IMR-90 (cell line): ENCODE measurements at regions not wholly inside any gene's neighbourhood (a gene's known extent, or its start where the extent isn't known, plus 50 kb on each side); places are given as distances from the start of the nearest gene placed in this dataset.

Experiments used
- ATAC-seq: fragments of 200-7000 bp; cut with Tn5 transposase; 2 replicates; pipeline ENCODE4 v1.9.1; 2020; ENCODE audit warnings: low read depth, mild to moderate bottlenecking, moderate library complexity
- BruUV-seq: library from RNA; stranded (reverse); fragments of 400-500 nt; replicated peaks from 2 replicates; lab custom pipeline; 2021; lab: Mats Ljungman, UMichigan
- CTCF ChIA-PET: fragments of 300-600 bp; formaldehyde crosslinking; extraction: SDS; loops from one replicate; lab custom pipeline; 2021; ENCODE audit warnings: antibody characterized with exemption; lab: Yijun Ruan, JAX
- POLR2A ChIA-PET: fragments of 300-600 bp; sonication (Branson Sonifier 250); formaldehyde crosslinking; loops from one replicate; lab custom pipeline; 2022; ENCODE audit warnings: antibody characterized with exemption; ENCODE audit not compliant: unreplicated experiment; lab: Charles Lee
- DNase-seq: peaks from one replicate; pipeline ENCODE4 v3.0.0; 2013
- H2AFZ ChIP-seq: replicated peaks from 2 replicates; pipeline ENCODE3; 2013; ENCODE audit warnings: low read length, mild to moderate bottlenecking; ENCODE audit not compliant: poor library complexity
- H2AK5ac ChIP-seq: 2 replicates; pipeline ENCODE4 v1.6.1; 2013; ENCODE audit warnings: low read depth, low read length, inconsistent platforms
- H2AK9ac ChIP-seq: replicated peaks from 2 replicates; pipeline ENCODE3; 2013; ENCODE audit warnings: mild to moderate bottlenecking, low read depth, low read length, moderate library complexity; ENCODE audit not compliant: poor library complexity
- H2BK120ac ChIP-seq: 2 replicates; pipeline ENCODE4 v1.6.1; 2013; ENCODE audit warnings: low read depth, low read length, inconsistent platforms
- H2BK15ac ChIP-seq: 3 replicates; pipeline ENCODE4 v1.6.1; 2013; ENCODE audit warnings: low read depth, low read length, inconsistent platforms
- H2BK20ac ChIP-seq: 2 replicates; pipeline ENCODE4 v1.6.1; 2013; ENCODE audit warnings: low read depth, mild to moderate bottlenecking, inconsistent platforms, low read length, moderate library complexity
- H2BK5ac ChIP-seq: 2 replicates; pipeline ENCODE4 v1.6.1; 2013; ENCODE audit warnings: mild to moderate bottlenecking, low read depth, low read length, inconsistent platforms; ENCODE audit not compliant: poor library complexity, severe bottlenecking
- H3K14ac ChIP-seq: replicated peaks from 2 replicates; pipeline ENCODE4 v1.6.1; 2013; ENCODE audit warnings: low read depth, low read length, inconsistent platforms
- H3K18ac ChIP-seq: 2 replicates; pipeline ENCODE4 v1.6.1; 2013; ENCODE audit warnings: low read depth, low read length, control low read depth
- H3K23ac ChIP-seq: 2 replicates; pipeline ENCODE4 v1.6.1; 2013; ENCODE audit warnings: low read depth, low read length, inconsistent platforms
- H3K27ac ChIP-seq: 2 replicates; pipeline ENCODE4 v1.5.1; 2013; ENCODE audit warnings: mild to moderate bottlenecking, control low read depth, low read length; ENCODE audit not compliant: insufficient read depth
- H3K27me3 ChIP-seq: 2 replicates; pipeline ENCODE4 v1.6.1; 2013; ENCODE audit warnings: low read length; ENCODE audit not compliant: control insufficient read depth, insufficient read depth
- H3K36me3 ChIP-seq: 2 replicates; pipeline ENCODE4 v1.6.1; 2013; ENCODE audit warnings: low read length, mixed read lengths; ENCODE audit not compliant: control insufficient read depth, insufficient read depth
- H3K4ac ChIP-seq: 2 replicates; pipeline ENCODE4 v1.6.1; 2013; ENCODE audit warnings: low read depth, low read length, inconsistent platforms
- H3K4me1 ChIP-seq: 2 replicates; pipeline ENCODE4 v1.6.1; 2013; ENCODE audit warnings: low read length, mixed read lengths; ENCODE audit not compliant: control insufficient read depth, insufficient read depth
- H3K4me2 ChIP-seq: 2 replicates; pipeline ENCODE4 v1.6.1; 2013; ENCODE audit warnings: low read depth, mild to moderate bottlenecking, control low read depth, low read length, moderate library complexity
- H3K4me3 ChIP-seq: 2 replicates; pipeline ENCODE4 v1.5.1; 2013; ENCODE audit warnings: low read depth, mild to moderate bottlenecking, control low read depth, low read length, moderate library complexity; ENCODE audit not compliant: insufficient read depth
- H3K56ac ChIP-seq: 2 replicates; pipeline ENCODE4 v1.6.1; 2013; ENCODE audit warnings: low read length, inconsistent platforms; ENCODE audit not compliant: insufficient read depth; ENCODE audit errors: extremely low read depth
- H3K79me1 ChIP-seq, 2 experiments: 2 replicates each; pipeline ENCODE4 v1.6.1; 2013; ENCODE audit warnings: low read length in 2 of 2, inconsistent platforms in 1 of 2, low read depth in 1 of 2
- H3K9ac ChIP-seq: 2 replicates; pipeline ENCODE4 v1.6.1; 2013; ENCODE audit warnings: low read depth, low read length, control low read depth
- H3K9me1 ChIP-seq: 2 replicates; pipeline ENCODE4 v1.6.1; 2013; ENCODE audit warnings: low read length, inconsistent platforms; ENCODE audit not compliant: insufficient read depth
- H3K9me3 ChIP-seq: 2 replicates; pipeline ENCODE4 v1.6.1; 2013; ENCODE audit warnings: low read length; ENCODE audit not compliant: control insufficient read depth, insufficient read depth
- H4K20me1 ChIP-seq: 2 replicates; pipeline ENCODE4 v1.6.1; 2013; ENCODE audit warnings: low read length, inconsistent platforms; ENCODE audit not compliant: insufficient read depth
- H4K5ac ChIP-seq: 2 replicates; pipeline ENCODE4 v1.6.1; 2013; ENCODE audit warnings: mild to moderate bottlenecking, low read depth, low read length, control low read depth
- H4K8ac ChIP-seq, 2 experiments: 2 replicates each; pipeline ENCODE4 v1.6.1; 2013; ENCODE audit warnings: low read depth in 2 of 2, low read length in 2 of 2, control low read depth in 1 of 2, inconsistent platforms in 1 of 2
- H4K91ac ChIP-seq: 2 replicates; pipeline ENCODE4 v1.6.1; 2013; ENCODE audit warnings: low read depth, low read length, inconsistent platforms; ENCODE audit not compliant: insufficient read depth
- BHLHE40 ChIP-seq: fragments of 150-350 bp; IDR thresholded peaks from 2 replicates; pipeline ENCODE4 v1.6.1; 2016; ENCODE audit warnings: mild to moderate bottlenecking, low read depth, low read length
- CEBPB ChIP-seq: IDR thresholded peaks from 2 replicates; pipeline ENCODE4 v1.6.1; 2012; ENCODE audit warnings: low read depth, low read length, improper control_type of control experiment
- CHD1 ChIP-seq: IDR thresholded peaks from 2 replicates; pipeline ENCODE4 v1.6.1; 2012; ENCODE audit warnings: low read depth, low read length, improper control_type of control experiment
- ELK1 ChIP-seq: fragments of 150-350 bp; IDR thresholded peaks from 2 replicates; pipeline ENCODE4 v1.6.1; 2016; ENCODE audit warnings: low read depth, mild to moderate bottlenecking, low read length, moderate library complexity, borderline replicate concordance
- FOS ChIP-seq: fragments of 150-350 bp; IDR thresholded peaks from 2 replicates; pipeline ENCODE4 v1.6.1; 2016; ENCODE audit warnings: low read depth, low read length
- MAFK ChIP-seq: IDR thresholded peaks from 2 replicates; pipeline ENCODE4 v1.6.1; 2012; ENCODE audit warnings: low read depth, low read length, improper control_type of control experiment
- MAZ ChIP-seq: IDR thresholded peaks from 2 replicates; pipeline ENCODE4 v1.6.1; 2012; ENCODE audit warnings: low read depth, mild to moderate bottlenecking, low read length, improper control_type of control experiment, moderate library complexity, borderline replicate concordance
- MXI1 ChIP-seq: IDR thresholded peaks from 2 replicates; pipeline ENCODE4 v1.6.1; 2012; ENCODE audit warnings: low read depth, mild to moderate bottlenecking, low read length, moderate library complexity, borderline replicate concordance
- NFE2L2 ChIP-seq: fragments of 150-350 bp; IDR thresholded peaks from 2 replicates; pipeline ENCODE4 v1.6.1; 2016; ENCODE audit warnings: low read depth, mild to moderate bottlenecking, low read length
- POLR2A ChIP-seq: IDR thresholded peaks from 2 replicates; pipeline ENCODE4 v1.6.1; 2012; ENCODE audit warnings: mild to moderate bottlenecking, low read depth, low read length
- RAD21 ChIP-seq: IDR thresholded peaks from 2 replicates; pipeline ENCODE4 v1.6.1; 2012; ENCODE audit warnings: low read length, improper control_type of control experiment
- RCOR1 ChIP-seq: IDR thresholded peaks from 2 replicates; pipeline ENCODE4 v1.6.1; 2012; ENCODE audit warnings: mild to moderate bottlenecking, low read length, improper control_type of control experiment; ENCODE audit not compliant: insufficient replicate concordance
- RFX5 ChIP-seq: IDR thresholded peaks from 2 replicates; pipeline ENCODE4 v1.8.0; 2012; ENCODE audit warnings: low read depth, mild to moderate bottlenecking, low read length, moderate library complexity
- SMC3 ChIP-seq: fragments of 150-350 bp; IDR thresholded peaks from 2 replicates; pipeline ENCODE4 v1.6.1; 2016; ENCODE audit warnings: low read depth, mild to moderate bottlenecking, antibody characterized with exemption, low read length, moderate library complexity
- USF2 ChIP-seq: fragments of 150-350 bp; IDR thresholded peaks from 2 replicates; pipeline ENCODE4 v1.6.1; 2017; ENCODE audit warnings: mild to moderate bottlenecking, antibody characterized with exemption, low read length, low read depth
- WGBS, 2 experiments: methylation state at CpG; one replicate each; pipeline versions ENCODE4 v1.1.5 to v1.1.7; 2013; ENCODE audit warnings: missing lambda C conversion rate in 2 of 2; ENCODE audit not compliant: insufficient read length in 1 of 2; ENCODE audit errors: extremely low coverage in 2 of 2; 5-methylcytosine and 5-hydroxymethylcytosine counted together
- dilution Hi-C: fragments of 300-500 bp; cut with HindIII; formaldehyde crosslinking; loops from one replicate; pipeline ENCODE4 v1.14.3; 2018; ENCODE audit warnings: low sequenced_read_pairs; ENCODE audit not compliant: unreplicated experiment
- in situ Hi-C: fragments of 300-500 bp; cut with MboI; formaldehyde crosslinking; loops from 3 replicates; pipeline ENCODE4 v1.14.3; 2019; ENCODE audit warnings: low sequenced_read_pairs, inconsistent platforms, mixed read lengths
- intact Hi-C: fragments of 100-400 bp; cut with micrococcal nuclease; formaldehyde crosslinking; loops from 2 replicates; pipeline ENCODE4 v1.10.0; 2022

GRCh38 chr16:35743101-35743692 lies 2283.8 kb downstream of the TP53TG3F start:
- Histone ChIP-seq H2BK120ac (no peak overlapping the region), H2BK20ac (no peak overlapping the region), H3K56ac (no peak overlapping the region), H4K91ac (no peak overlapping the region), H3K4me2 (no peak overlapping the region), H4K8ac (no peak overlapping the region), H2AK5ac (no peak overlapping the region), H3K9me1 (no peaks in the 10 kb centered on the region), H3K79me1 (no peaks in the 10 kb centered on the region), H3K18ac (no peak overlapping the region), H3K36me3 (no peaks in the 10 kb centered on the region), H3K27me3 (no peaks in the 10 kb centered on the region), H3K9ac (no peak overlapping the region), H4K20me1 (no peaks in the 10 kb centered on the region), H4K5ac (no peak overlapping the region), H2AK9ac (no peak overlapping the region), H3K4me1 (no peaks in the 10 kb centered on the region), H2BK15ac (no peak overlapping the region), H2BK5ac (no peak overlapping the region), H3K4me3 (no peak overlapping the region), H3K23ac (no peak overlapping the region), H2AFZ (no peak overlapping the region), H3K14ac (no peak overlapping the region), H3K9me3 (peaks cover 14% of the 10 kb centered on the region), H3K27ac (no peak overlapping the region), H3K4ac (no peak overlapping the region)
- ATAC-seq (no peak), DNase-seq (no peak)
- POLR2A ChIA-PET: no interaction called here
- intact Hi-C loops: no loop called here
- no TSS peak for BruUV-seq
- 33% methylated on average over 3 of the region's 5 CpGs; no CpG with 5 or more reads in 1 of the 2 experiments for WGBS, 2 experiments
- CTCF ChIA-PET: no interaction called here
- dilution Hi-C loops: no loop called here
- in situ Hi-C loops: no loop called here
- no peak for TF ChIP-seq NFE2L2
- no peak for TF ChIP-seq CEBPB
- no peak for TF ChIP-seq RFX5
- no peak for TF ChIP-seq MAFK
- TF ChIP-seq MXI1: no peak
- TF ChIP-seq CHD1: no peak
- no peak for TF ChIP-seq BHLHE40
- TF ChIP-seq ELK1: no peak
- TF ChIP-seq USF2: no peak
- no peak for TF ChIP-seq FOS
- TF ChIP-seq MAZ: no peak
- TF ChIP-seq RCOR1: no peak
- no peak for TF ChIP-seq SMC3
- TF ChIP-seq RAD21: no peak
- TF ChIP-seq POLR2A: no peak
